ENCODE measurements at regions not wholly inside any gene's neighbourhood (a gene's known extent, or its start where the extent isn't known, plus 50 kb on each side); places are given as distances from the start of the nearest gene placed in this dataset.
"Not testable (repeated sequence)": the region's sequence is repeated elsewhere in the genome, so short reads cannot be mapped to it uniquely, and the experiment has no call there.

GRCh38 chr5:168132241-168132641, 159.2 kb upstream of the WWC1 start:
- Mint-ChIP-seq H3K27ac (no peak overlapping the region), H3K9me3 (no peaks in the 10 kb centered on the region), H3K4me1 (ENCODE audit: low read depth) (no peaks in the 10 kb centered on the region), H3K36me3 (ENCODE audit: low read depth) (no peaks in the 10 kb centered on the region), H3K27me3 (no peaks in the 10 kb centered on the region), H3K4me3 (no peak overlapping the region)

GRCh38 chr5:168135897-168136296, 155.5 kb upstream of the WWC1 start:
- Mint-ChIP-seq H3K4me1 (ENCODE audit: low read depth) (no peaks in the 10 kb centered on the region), H3K27ac (no peak overlapping the region), H3K4me3 (no peak overlapping the region), H3K27me3 (no peaks in the 10 kb centered on the region), H3K36me3 (ENCODE audit: low read depth) (no peaks in the 10 kb centered on the region), H3K9me3 (no peaks in the 10 kb centered on the region)

- Mint-ChIP-seq H3K4me1 (ENCODE audit: low read depth) (no peaks in the 10 kb centered on the region), H3K27ac (no peak overlapping the region), H3K9me3 (no peaks in the 10 kb centered on the region), H3K27me3 (no peaks in the 10 kb centered on the region), H3K36me3 (ENCODE audit: low read depth) (no peaks in the 10 kb centered on the region), H3K4me3 (no peak overlapping the region)
These were observed 155.1 kb upstream of the WWC1 start for GRCh38 chr5:168136340-168136739.

- H3K36me3 Mint-ChIP-seq (ENCODE audit: low read depth) = no peaks in the 10 kb centered on the region
- no peaks in the 10 kb centered on the region for H3K27me3 Mint-ChIP-seq
- no peak overlapping the region for H3K4me3 Mint-ChIP-seq
- no peaks in the 10 kb centered on the region for H3K9me3 Mint-ChIP-seq
- no peak overlapping the region for H3K27ac Mint-ChIP-seq
- no peaks in the 10 kb centered on the region for H3K4me1 Mint-ChIP-seq (ENCODE audit: low read depth)
These were observed 154.2 kb upstream of the WWC1 start for GRCh38 chr5:168137265-168137664.

- no peak overlapping the region for H3K4me3 Mint-ChIP-seq
- H3K27me3 Mint-ChIP-seq = no peaks in the 10 kb centered on the region
- H3K9me3 Mint-ChIP-seq = no peaks in the 10 kb centered on the region
- no peaks in the 10 kb centered on the region for H3K36me3 Mint-ChIP-seq (ENCODE audit: low read depth)
- no peaks in the 10 kb centered on the region for H3K4me1 Mint-ChIP-seq (ENCODE audit: low read depth)
- no peak overlapping the region for H3K27ac Mint-ChIP-seq
These were observed 151.2 kb upstream of the WWC1 start for GRCh38 chr5:168140241-168140640.

GRCh38 chr5:168142402-168142801, 149.0 kb upstream of the WWC1 start:
- Mint-ChIP-seq H3K9me3 (no peaks in the 10 kb centered on the region), H3K27ac (no peak overlapping the region), H3K36me3 (ENCODE audit: low read depth) (no peaks in the 10 kb centered on the region), H3K27me3 (no peaks in the 10 kb centered on the region), H3K4me1 (ENCODE audit: low read depth) (no peaks in the 10 kb centered on the region), H3K4me3 (no peak overlapping the region)

- H3K4me1 Mint-ChIP-seq (ENCODE audit: low read depth); H3K4me3 Mint-ChIP-seq; H3K27me3 Mint-ChIP-seq; H3K27ac Mint-ChIP-seq; H3K9me3 Mint-ChIP-seq; H3K36me3 Mint-ChIP-seq (ENCODE audit: low read depth): not testable (repeated sequence)
These were observed 147.9 kb upstream of the WWC1 start for GRCh38 chr5:168143521-168143920.

- no peak overlapping the region for H3K4me3 Mint-ChIP-seq
- no peak overlapping the region for H3K27ac Mint-ChIP-seq
- H3K9me3 Mint-ChIP-seq = no peaks in the 10 kb centered on the region
- no peaks in the 10 kb centered on the region for H3K27me3 Mint-ChIP-seq
- H3K4me1 Mint-ChIP-seq (ENCODE audit: low read depth) = no peaks in the 10 kb centered on the region
- no peaks in the 10 kb centered on the region for H3K36me3 Mint-ChIP-seq (ENCODE audit: low read depth)
These were observed 144.3 kb upstream of the WWC1 start for GRCh38 chr5:168147106-168147505.

- H3K36me3 Mint-ChIP-seq (ENCODE audit: low read depth) = no peaks in the 10 kb centered on the region
- H3K4me1 Mint-ChIP-seq (ENCODE audit: low read depth) = no peaks in the 10 kb centered on the region
- H3K27ac Mint-ChIP-seq = no peak overlapping the region
- H3K27me3 Mint-ChIP-seq = no peaks in the 10 kb centered on the region
- H3K4me3 Mint-ChIP-seq = no peak overlapping the region
- no peaks in the 10 kb centered on the region for H3K9me3 Mint-ChIP-seq
These were observed 143.7 kb upstream of the WWC1 start for GRCh38 chr5:168147568-168148360.

GRCh38 chr5:168151041-168151440, 140.4 kb upstream of the WWC1 start:
- Mint-ChIP-seq H3K27ac (no peak overlapping the region), H3K36me3 (ENCODE audit: low read depth) (no peaks in the 10 kb centered on the region), H3K27me3 (no peaks in the 10 kb centered on the region), H3K4me1 (ENCODE audit: low read depth) (no peaks in the 10 kb centered on the region), H3K9me3 (no peaks in the 10 kb centered on the region), H3K4me3 (no peak overlapping the region)

GRCh38 chr5:168152660-168153059, 138.8 kb upstream of the WWC1 start:
- no peak overlapping the region for H3K4me3 Mint-ChIP-seq
- no peaks in the 10 kb centered on the region for H3K9me3 Mint-ChIP-seq
- no peaks in the 10 kb centered on the region for H3K4me1 Mint-ChIP-seq (ENCODE audit: low read depth)
- no peaks in the 10 kb centered on the region for H3K27me3 Mint-ChIP-seq
- H3K36me3 Mint-ChIP-seq (ENCODE audit: low read depth) = no peaks in the 10 kb centered on the region
- H3K27ac Mint-ChIP-seq = no peak overlapping the region

GRCh38 chr5:168153263-168153875, 138.1 kb upstream of the WWC1 start:
- H3K36me3 Mint-ChIP-seq (ENCODE audit: low read depth) = no peaks in the 10 kb centered on the region
- no peaks in the 10 kb centered on the region for H3K9me3 Mint-ChIP-seq
- no peak overlapping the region for H3K4me3 Mint-ChIP-seq
- no peak overlapping the region for H3K27ac Mint-ChIP-seq
- no peaks in the 10 kb centered on the region for H3K4me1 Mint-ChIP-seq (ENCODE audit: low read depth)
- H3K27me3 Mint-ChIP-seq = no peaks in the 10 kb centered on the region

GRCh38 chr5:168153876-168154270, 137.6 kb upstream of the WWC1 start:
- no peaks in the 10 kb centered on the region for H3K27me3 Mint-ChIP-seq
- H3K4me1 Mint-ChIP-seq (ENCODE audit: low read depth) = no peaks in the 10 kb centered on the region
- no peak overlapping the region for H3K4me3 Mint-ChIP-seq
- H3K36me3 Mint-ChIP-seq (ENCODE audit: low read depth) = no peaks in the 10 kb centered on the region
- no peak overlapping the region for H3K27ac Mint-ChIP-seq
- no peaks in the 10 kb centered on the region for H3K9me3 Mint-ChIP-seq

GRCh38 chr5:168155585-168155984, 135.9 kb upstream of the WWC1 start:
- Mint-ChIP-seq H3K27me3 (no peaks in the 10 kb centered on the region), H3K27ac (no peak overlapping the region)

GRCh38 chr5:168156170-168156569, 135.3 kb upstream of the WWC1 start:
- H3K4me3 Mint-ChIP-seq = no peak overlapping the region
- H3K36me3 Mint-ChIP-seq (ENCODE audit: low read depth) = no peaks in the 10 kb centered on the region
- no peaks in the 10 kb centered on the region for H3K9me3 Mint-ChIP-seq
- H3K27ac Mint-ChIP-seq = no peak overlapping the region
- H3K27me3 Mint-ChIP-seq = no peaks in the 10 kb centered on the region
- no peaks in the 10 kb centered on the region for H3K4me1 Mint-ChIP-seq (ENCODE audit: low read depth)

More at GRCh38 chr5:168155585-168155984, 135.9 kb upstream of the WWC1 start:
- Mint-ChIP-seq H3K9me3 (no peaks in the 10 kb centered on the region), H3K36me3 (ENCODE audit: low read depth) (no peaks in the 10 kb centered on the region), H3K4me1 (ENCODE audit: low read depth) (no peaks in the 10 kb centered on the region), H3K4me3 (no peak overlapping the region)

- Mint-ChIP-seq H3K27me3 (no peaks in the 10 kb centered on the region), H3K4me3 (no peak overlapping the region), H3K9me3 (no peaks in the 10 kb centered on the region), H3K27ac (no peak overlapping the region), H3K36me3 (ENCODE audit: low read depth) (no peaks in the 10 kb centered on the region), H3K4me1 (ENCODE audit: low read depth) (no peaks in the 10 kb centered on the region)
These were observed 134.3 kb upstream of the WWC1 start for GRCh38 chr5:168157141-168157540.
